ENCODE measurements at regions not wholly inside any gene's neighbourhood (a gene's known extent, or its start where the extent isn't known, plus 50 kb on each side); places are given as distances from the start of the nearest gene placed in this dataset.

- ChIA-PET CTCF (no interaction called here), POLR2A (no interaction called here)
- H3K4me3 ChIP-seq (ENCODE audit: low read depth, low read length) = no peak overlapping the region
- no peaks in the 10 kb centered on the region for H3K9me3 ChIP-seq (ENCODE audit: control insufficient read depth, insufficient read depth, low read length)
- no peak for TF ChIP-seq CTCF (IDR thresholded peaks at IDR 0.05; ENCODE audit: low read depth, low read length)
- H3K27me3 ChIP-seq (ENCODE audit: control insufficient read depth, insufficient read depth, low read length) = no peaks in the 10 kb centered on the region
- no peak overlapping the region for H3K27ac ChIP-seq (ENCODE audit: low read depth, low read length)
- DNase-seq (ENCODE audit: low read depth, low spot score) = no peak
These were observed 112.5 kb upstream of the IGFBP3 start for GRCh38 chr7:46033592-46033991.

- no peaks in the 10 kb centered on the region for H3K9me3 ChIP-seq (ENCODE audit: control insufficient read depth, insufficient read depth, low read length)
- H3K4me3 ChIP-seq (ENCODE audit: low read depth, low read length) = no peak overlapping the region
- H3K27ac ChIP-seq (ENCODE audit: low read depth, low read length) = no peak overlapping the region
- TF ChIP-seq CTCF (IDR thresholded peaks at IDR 0.05; ENCODE audit: low read depth, low read length) = no peak
- no peaks in the 10 kb centered on the region for H3K27me3 ChIP-seq (ENCODE audit: control insufficient read depth, insufficient read depth, low read length)
- no peak for DNase-seq (ENCODE audit: low read depth, low spot score)
- CTCF ChIA-PET = no interaction called here
- POLR2A ChIA-PET = no interaction called here
These were observed 111.9 kb upstream of the IGFBP3 start for GRCh38 chr7:46032942-46033341.

GRCh38 chr7:46032353-46032752 lies 111.3 kb upstream of the IGFBP3 start:
- no peak overlapping the region for H3K27ac ChIP-seq (ENCODE audit: low read depth, low read length)
- CTCF ChIA-PET = no interaction called here

GRCh38 chr7:46029111-46029704 lies 108.1 kb upstream of the IGFBP3 start:
- ChIA-PET POLR2A (no interaction called here), CTCF (no interaction called here)
- Histone ChIP-seq H3K27me3 (ENCODE audit: control insufficient read depth, insufficient read depth, low read length) (no peaks in the 10 kb centered on the region), H3K9me3 (ENCODE audit: control insufficient read depth, insufficient read depth, low read length) (no peaks in the 10 kb centered on the region), H3K4me3 (ENCODE audit: low read depth, low read length) (no peak overlapping the region), H3K27ac (ENCODE audit: low read depth, low read length) (no peak overlapping the region)
- DNase-seq (ENCODE audit: low read depth, low spot score) = no peak
- no peak for TF ChIP-seq CTCF (IDR thresholded peaks at IDR 0.05; ENCODE audit: low read depth, low read length)

More at GRCh38 chr7:46032353-46032752, 111.3 kb upstream of the IGFBP3 start:
- Histone ChIP-seq H3K4me3 (ENCODE audit: low read depth, low read length) (no peak overlapping the region), H3K9me3 (ENCODE audit: control insufficient read depth, insufficient read depth, low read length) (no peaks in the 10 kb centered on the region), H3K27me3 (ENCODE audit: control insufficient read depth, insufficient read depth, low read length) (no peaks in the 10 kb centered on the region)
- POLR2A ChIA-PET = no interaction called here
- no peak for DNase-seq (ENCODE audit: low read depth, low spot score)
- no peak for TF ChIP-seq CTCF (IDR thresholded peaks at IDR 0.05; ENCODE audit: low read depth, low read length)

- CTCF ChIA-PET = no interaction called here
These were observed 107.2 kb upstream of the IGFBP3 start for GRCh38 chr7:46028246-46028645.

More at GRCh38 chr7:46028246-46028645, 107.2 kb upstream of the IGFBP3 start:
- no peak for TF ChIP-seq CTCF (IDR thresholded peaks at IDR 0.05; ENCODE audit: low read depth, low read length)
- H3K27me3 ChIP-seq (ENCODE audit: control insufficient read depth, insufficient read depth, low read length) = no peaks in the 10 kb centered on the region
- H3K4me3 ChIP-seq (ENCODE audit: low read depth, low read length) = no peak overlapping the region
- no peaks in the 10 kb centered on the region for H3K9me3 ChIP-seq (ENCODE audit: control insufficient read depth, insufficient read depth, low read length)
- DNase-seq (ENCODE audit: low read depth, low spot score) = no peak
- POLR2A ChIA-PET = no interaction called here
- no peak overlapping the region for H3K27ac ChIP-seq (ENCODE audit: low read depth, low read length)
